B cell (primary cell): ENCODE measurements at regions not wholly inside any gene's neighbourhood (a gene's known extent, or its start where the extent isn't known, plus 50 kb on each side); places are given as distances from the start of the nearest gene placed in this dataset.

Experiments used
- ATAC-seq: fragments of 200-7000 bp; cut with Tn5 transposase; one replicate; pipeline ENCODE4 v1.10.0; 2021; ENCODE audit warnings: low read depth, mild to moderate bottlenecking, moderate number of reproducible peaks, moderate library complexity
- CTCF ChIA-PET: fragments of 350-600 bp; sonication (Branson Sonifier 250); formaldehyde crosslinking; loops from one replicate; lab custom pipeline; 2021; ENCODE audit warnings: antibody characterized with exemption, inconsistent platforms; lab: Charles Lee
- POLR2A ChIA-PET: fragments of 350-600 bp; sonication (Branson Sonifier 250); formaldehyde crosslinking; loops from one replicate; lab custom pipeline; 2021; ENCODE audit warnings: antibody characterized with exemption; lab: Charles Lee
- DNase-seq: peaks from one replicate; pipeline ENCODE4 v3.0.0; 2013
- H2AFZ ChIP-seq: 2 replicates; pipeline ENCODE4 v1.6.1; 2012; ENCODE audit warnings: mild to moderate bottlenecking, low read depth, low read length; ENCODE audit not compliant: insufficient read depth, poor library complexity, severe bottlenecking
- H3K27ac ChIP-seq, 2 donors: 1 replicate in 1 of 2; 2 replicates in 1 of 2; pipeline ENCODE4 v1.5.1; 2012 to 2013; ENCODE audit warnings: low read length in 2 of 2, mild to moderate bottlenecking in 2 of 2, moderate library complexity in 1 of 2
- H3K27me3 ChIP-seq, 4 experiments: fragments of 200-600 bp in 1 of 4; sonication (generic) in 1 of 4; replicated peaks in 1 of 4; 1 replicate in 2 of 4; 2 replicates in 2 of 4; pipeline versions ENCODE4 v1.6.1 to v1.7.0; 2013 to 2016; ENCODE audit warnings: low read length in 3 of 4, mild to moderate bottlenecking in 2 of 4, mixed read lengths in 1 of 4, moderate library complexity in 1 of 4; ENCODE audit not compliant: insufficient read depth in 4 of 4, control insufficient read depth in 3 of 4; ENCODE audit errors: control extremely low read depth in 1 of 4
- H3K36me3 ChIP-seq, 2 experiments: replicated peaks in 1 of 2; 1 replicate in 1 of 2; 2 replicates in 1 of 2; pipeline versions ENCODE4 v1.6.1 to v1.7.1; 2013; ENCODE audit warnings: low read length in 1 of 2; ENCODE audit not compliant: insufficient read depth in 2 of 2, control insufficient read depth in 1 of 2; ENCODE audit errors: control extremely low read depth in 1 of 2, extremely low read depth in 1 of 2
- H3K4me1 ChIP-seq, 2 donors: fragments of 200-600 bp in 1 of 2; sonication (generic) in 1 of 2; 1 replicate in 1 of 2; 2 replicates in 1 of 2; pipeline versions ENCODE4 v1.5.1 to v1.6.1; 2013 to 2017; ENCODE audit warnings: low read length in 2 of 2; ENCODE audit not compliant: control insufficient read depth in 2 of 2, insufficient read depth in 2 of 2
- H3K4me2 ChIP-seq: replicated peaks from 2 replicates; pipeline ENCODE3; 2012; ENCODE audit warnings: mild to moderate bottlenecking, low read depth, low read length; ENCODE audit not compliant: poor library complexity, severe bottlenecking
- H3K4me3 ChIP-seq, 5 experiments: fragments of 200-600 bp in 1 of 5; sonication (generic) in 1 of 5; 1 replicate in 3 of 5; 2 replicates in 2 of 5; pipeline versions ENCODE4 v1.5.1 to v1.7.0; 2011 to 2016; ENCODE audit warnings: low read length in 4 of 5, mild to moderate bottlenecking in 4 of 5, low read depth in 2 of 5, control low read depth in 1 of 5, moderate library complexity in 1 of 5; ENCODE audit not compliant: insufficient read depth in 1 of 5; ENCODE audit errors: control extremely low read depth in 1 of 5, extremely low read depth in 1 of 5
- H3K79me2 ChIP-seq: fragments of 200-600 bp; sonication (generic); one replicate; pipeline ENCODE4 v1.6.0; 2016; ENCODE audit warnings: low read length; ENCODE audit not compliant: control insufficient read depth, insufficient read depth
- H3K9ac ChIP-seq: fragments of 200-600 bp; sonication (generic); 2 replicates; pipeline ENCODE4 v1.6.1; 2017; ENCODE audit warnings: mild to moderate bottlenecking, low read length, moderate library complexity
- H3K9me3 ChIP-seq, 3 donors: one replicate each; pipeline versions ENCODE4 v1.6.1 to v1.7.1; 2013; ENCODE audit warnings: low read length in 2 of 3; ENCODE audit not compliant: control insufficient read depth in 2 of 3, insufficient read depth in 1 of 3; ENCODE audit errors: control extremely low read depth in 1 of 3
- H4K20me1 ChIP-seq: 2 replicates; pipeline ENCODE4 v1.6.0; 2012; ENCODE audit warnings: mild to moderate bottlenecking, low read length; ENCODE audit not compliant: insufficient read depth, control insufficient read depth, poor library complexity, severe bottlenecking
- H3K27ac Mint-ChIP-seq: one replicate; pipeline ENCODE4 v1.8.0; 2021; ENCODE audit warnings: mixed read lengths
- H3K27me3 Mint-ChIP-seq: one replicate; pipeline ENCODE4 v1.8.0; 2021; ENCODE audit warnings: mixed read lengths
- H3K4me1 Mint-ChIP-seq: one replicate; pipeline ENCODE4 v1.8.0; 2021; ENCODE audit warnings: mixed read lengths
- H3K4me3 Mint-ChIP-seq: one replicate; pipeline ENCODE4 v1.8.0; 2021; ENCODE audit warnings: mixed read lengths
- H3K9me3 Mint-ChIP-seq: one replicate; pipeline ENCODE4 v1.8.0; 2022; ENCODE audit warnings: mixed read lengths; ENCODE audit not compliant: insufficient read depth
- EZH2 ChIP-seq: IDR thresholded peaks from 2 replicates; pipeline ENCODE4 v1.6.1; 2012; ENCODE audit warnings: borderline replicate concordance, low read depth, mild to moderate bottlenecking, moderate library complexity, low read length; ENCODE audit not compliant: insufficient read depth, poor library complexity, severe bottlenecking
- WGBS: methylation state at CpG from one replicate; pipeline ENCODE4 v1.1.5; 2013; ENCODE audit warnings: missing lambda C conversion rate; ENCODE audit not compliant: insufficient coverage; 5-methylcytosine and 5-hydroxymethylcytosine counted together
- intact Hi-C: fragments of 100-400 bp; cut with micrococcal nuclease; formaldehyde crosslinking; loops from one replicate; pipeline ENCODE4 v1.10.0; 2022
- TF ChIP-seq, protein P1 (sequence below): fragments of 200-600 bp; IDR thresholded peaks from one replicate; pipeline ENCODE4 v1.8.0; 2022; ENCODE audit warnings: antibody characterized with exemption, mild to moderate bottlenecking

DNA sequence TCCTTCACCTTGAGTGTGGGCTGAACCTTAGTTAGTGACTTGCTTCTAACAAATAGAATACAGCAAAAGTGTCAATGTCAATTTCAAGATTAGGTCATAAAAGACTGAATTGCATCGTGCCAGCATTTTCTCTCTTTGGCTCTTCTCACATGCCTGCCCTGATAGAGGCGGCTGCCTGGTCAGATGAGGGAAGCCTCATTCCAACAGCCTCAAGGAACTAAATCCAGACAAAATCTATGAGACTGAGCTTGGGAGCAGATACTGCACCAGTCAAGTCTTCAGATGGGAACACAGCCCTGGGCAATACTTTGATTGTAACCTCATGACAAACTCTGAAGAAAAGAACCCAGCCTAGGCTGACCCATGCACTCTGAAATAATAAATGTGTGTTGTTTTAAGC is 63.5 kb upstream of the MFGE8 start:
- WGBS: 100% methylated on average over 2 of the region's 2 CpGs
- Mint-ChIP-seq H3K4me3 (no peak overlapping the region), H3K4me1 (no peaks in the 10 kb centered on the region), H3K27me3 (peaks cover 18% of the 10 kb centered on the region), H3K9me3 (no peaks in the 10 kb centered on the region), H3K27ac (no peak overlapping the region)
- H3K36me3 ChIP-seq: no peaks in the 10 kb centered on the region
- no peak for TF ChIP-seq EZH2
- TF ChIP-seq, protein P1, sequence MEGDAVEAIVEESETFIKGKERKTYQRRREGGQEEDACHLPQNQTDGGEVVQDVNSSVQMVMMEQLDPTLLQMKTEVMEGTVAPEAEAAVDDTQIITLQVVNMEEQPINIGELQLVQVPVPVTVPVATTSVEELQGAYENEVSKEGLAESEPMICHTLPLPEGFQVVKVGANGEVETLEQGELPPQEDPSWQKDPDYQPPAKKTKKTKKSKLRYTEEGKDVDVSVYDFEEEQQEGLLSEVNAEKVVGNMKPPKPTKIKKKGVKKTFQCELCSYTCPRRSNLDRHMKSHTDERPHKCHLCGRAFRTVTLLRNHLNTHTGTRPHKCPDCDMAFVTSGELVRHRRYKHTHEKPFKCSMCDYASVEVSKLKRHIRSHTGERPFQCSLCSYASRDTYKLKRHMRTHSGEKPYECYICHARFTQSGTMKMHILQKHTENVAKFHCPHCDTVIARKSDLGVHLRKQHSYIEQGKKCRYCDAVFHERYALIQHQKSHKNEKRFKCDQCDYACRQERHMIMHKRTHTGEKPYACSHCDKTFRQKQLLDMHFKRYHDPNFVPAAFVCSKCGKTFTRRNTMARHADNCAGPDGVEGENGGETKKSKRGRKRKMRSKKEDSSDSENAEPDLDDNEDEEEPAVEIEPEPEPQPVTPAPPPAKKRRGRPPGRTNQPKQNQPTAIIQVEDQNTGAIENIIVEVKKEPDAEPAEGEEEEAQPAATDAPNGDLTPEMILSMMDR: no peak
- H3K9ac ChIP-seq: no peak overlapping the region
- no peak for DNase-seq
- H3K4me2 ChIP-seq: no peak overlapping the region
- no peak overlapping the region for H3K4me3 ChIP-seq
- H3K79me2 ChIP-seq: no peaks in the 10 kb centered on the region
- no peak for ATAC-seq
- H3K27ac ChIP-seq: no peak overlapping the region
- intact Hi-C loops: no loop called here
- ChIA-PET POLR2A (no interaction called here), CTCF (no interaction called here)
- H4K20me1 ChIP-seq: no peaks in the 10 kb centered on the region
- H3K9me3 ChIP-seq: peaks cover 0 to 5% (median 5%) of the 10 kb centered on the region in 3 donors
- no peaks in the 10 kb centered on the region for H3K4me1 ChIP-seq
- no peak overlapping the region for H2AFZ ChIP-seq
- peaks cover 0 to 5% (median 0%) of the 10 kb centered on the region in 4 experiments for H3K27me3 ChIP-seq

GRCh38 chr15:88979674-88980073 is 66.5 kb upstream of the MFGE8 start:
- intact Hi-C loops: no loop called here

More at GRCh38 chr15:88979674-88980073, 66.5 kb upstream of the MFGE8 start:
- Histone ChIP-seq H3K9me3 (peaks cover 0 to 5% (median 4%) of the 10 kb centered on the region in 3 donors), H3K9ac (no peak overlapping the region), H3K27ac (no peak overlapping the region), H3K36me3 (no peaks in the 10 kb centered on the region), H3K4me3 (no peak overlapping the region), H3K27me3 (peaks cover 0 to 2% (median 0%) of the 10 kb centered on the region in 4 experiments), H3K4me2 (no peak overlapping the region), H3K79me2 (no peaks in the 10 kb centered on the region), H4K20me1 (no peaks in the 10 kb centered on the region), H2AFZ (no peak overlapping the region), H3K4me1 (peaks cover 0 to 10% of the 10 kb centered on the region in 2 donors)
- H3K27ac Mint-ChIP-seq: no peak overlapping the region
- 55% methylated on average over 3 of the region's 8 CpGs for WGBS
- CTCF ChIA-PET: interaction anchor here (1.5 kb wide), 1 partner anchor 75 kb away, joined by 4 read pairs; no protein-coding TSS in a partner anchor
- H3K9me3 Mint-ChIP-seq: no peaks in the 10 kb centered on the region
- H3K4me3 Mint-ChIP-seq: no peak overlapping the region
- peaks cover 8% of the 10 kb centered on the region for H3K4me1 Mint-ChIP-seq
- POLR2A ChIA-PET: no interaction called here
- ATAC-seq (no peak), DNase-seq (no peak)
- H3K27me3 Mint-ChIP-seq: peaks cover 14% of the 10 kb centered on the region
- TF ChIP-seq EZH2: no peak
- TF ChIP-seq, protein P1: no peak
